ENCODE measurements at regions not wholly inside any gene's neighbourhood (a gene's known extent, or its start where the extent isn't known, plus 50 kb on each side); places are given as distances from the start of the nearest gene placed in this dataset.
"Not testable (repeated sequence)": the region's sequence is repeated elsewhere in the genome, so short reads cannot be mapped to it uniquely, and the experiment has no call there.

GRCh38 chr20:6662309-6662708 is 105.2 kb upstream of the BMP2 start:
- DNase-seq = no peak

- DNase-seq = no peak
Measured at GRCh38 chr20:6660441-6660840, 107.0 kb upstream of the BMP2 start.

GRCh38 chr20:6658909-6659308 is 108.6 kb upstream of the BMP2 start:
- not testable (repeated sequence) for DNase-seq

GRCh38 chr20:6657904-6658303 is 109.6 kb upstream of the BMP2 start:
- no peak for DNase-seq

GRCh38 chr20:6657111-6657510 is 110.4 kb upstream of the BMP2 start:
- DNase-seq = no peak

- no peak for DNase-seq
Measured at GRCh38 chr20:6654513-6655252, 112.8 kb upstream of the BMP2 start.

GRCh38 chr20:6651561-6651960 is 115.9 kb upstream of the BMP2 start:
- no peak for DNase-seq

GRCh38 chr20:6651016-6651415 is 116.5 kb upstream of the BMP2 start:
- no peak for DNase-seq

GRCh38 chr20:6646021-6646636 is 121.4 kb upstream of the BMP2 start:
- no peak for DNase-seq

GRCh38 chr20:6644813-6645628 is 122.5 kb upstream of the BMP2 start:
- no peak for DNase-seq

- DNase-seq = no peak
Measured at GRCh38 chr20:6641012-6641411, 126.5 kb upstream of the BMP2 start.

- no peak for DNase-seq
Measured at GRCh38 chr20:6637160-6637579, 130.3 kb upstream of the BMP2 start.

- DNase-seq = peak; percentile 53
Measured at GRCh38 chr20:6636209-6637159, 131.0 kb upstream of the BMP2 start.

GRCh38 chr20:6635034-6635736 is 132.3 kb upstream of the BMP2 start:
- DNase-seq = no peak

- no peak for DNase-seq
Measured at GRCh38 chr20:6632187-6632586, 135.3 kb upstream of the BMP2 start.

GRCh38 chr20:6630514-6630913 is 137.0 kb upstream of the BMP2 start:
- no peak for DNase-seq

- DNase-seq = no peak
Measured at GRCh38 chr20:6629564-6629963, 137.9 kb upstream of the BMP2 start.

GRCh38 chr20:6626805-6627204 is 140.7 kb upstream of the BMP2 start:
- no peak for DNase-seq

GRCh38 chr20:6623989-6624388 is 143.5 kb upstream of the BMP2 start:
- no peak for DNase-seq

GRCh38 chr20:6622041-6622440 is 145.4 kb upstream of the BMP2 start:
- DNase-seq = no peak

GRCh38 chr20:6618051-6618450 is 149.4 kb upstream of the BMP2 start:
- DNase-seq = peak; percentile 69
